GM21447 (cell line): ENCODE measurements at regions not wholly inside any gene's neighbourhood (a gene's known extent, or its start where the extent isn't known, plus 50 kb on each side); places are given as distances from the start of the nearest gene placed in this dataset.

Experiments
- ATAC-seq: cut with Tn5 transposase; IDR thresholded peaks from one replicate; pipeline ENCODE4 v1.9.1; 2021; ENCODE audit not compliant: unreplicated experiment

DNA sequence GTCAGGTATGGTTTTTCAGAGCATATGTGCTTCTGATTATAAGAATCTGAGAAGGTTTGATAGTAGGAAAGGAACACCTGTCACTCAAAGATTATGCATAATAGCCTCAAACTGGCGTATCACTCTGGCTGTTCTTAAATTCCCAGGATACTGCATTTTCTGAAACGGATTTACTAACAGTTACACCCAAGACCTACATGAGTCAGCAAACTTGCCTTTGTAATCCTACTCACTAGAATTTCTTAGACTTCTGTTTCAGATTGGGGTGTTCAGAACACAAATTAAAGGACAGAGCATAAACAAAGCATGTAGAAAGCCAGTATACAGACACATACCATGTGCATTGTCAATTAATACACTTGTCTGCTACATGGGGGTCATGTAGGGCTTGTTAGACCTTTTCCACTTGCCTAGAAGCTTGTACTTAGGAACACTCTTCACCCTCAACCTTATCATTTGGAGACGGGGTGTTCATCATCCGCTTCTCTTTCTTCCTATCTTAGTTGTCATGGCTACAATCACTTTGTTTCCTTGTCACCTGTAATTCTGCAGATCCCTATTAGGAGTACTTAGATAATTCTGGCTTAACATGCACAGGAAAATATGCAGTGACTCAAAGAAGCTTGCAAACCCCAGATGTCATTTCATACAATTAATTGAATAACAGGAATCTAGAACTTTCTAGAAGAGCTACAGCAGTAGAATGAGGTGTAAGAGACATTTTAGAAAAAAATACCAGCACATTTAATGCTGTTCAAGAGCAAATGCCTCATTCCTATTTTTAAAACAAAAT is 593.0 kb upstream of the TENM3 start:
- ATAC-seq: no peak

DNA sequence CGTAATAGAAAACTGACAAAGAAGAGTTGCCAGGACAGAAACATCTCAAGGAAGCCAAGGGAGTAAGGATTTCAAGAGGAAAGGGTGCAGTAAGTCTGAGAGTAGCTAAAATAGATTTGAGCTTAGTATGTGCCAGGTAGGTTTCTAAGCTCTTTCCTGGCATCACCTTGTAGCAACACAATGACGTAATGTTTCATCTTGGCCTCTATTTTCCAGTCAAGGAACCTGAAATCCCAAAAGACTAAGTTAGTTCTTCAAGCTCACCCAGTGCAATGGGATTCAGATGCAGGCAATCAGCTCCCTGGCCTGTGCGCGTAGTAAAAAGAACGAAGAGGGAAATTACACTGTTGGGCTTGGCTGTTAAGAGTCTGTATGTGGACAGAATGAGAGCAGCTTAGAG is 586.5 kb upstream of the TENM3 start:
- no peak for ATAC-seq

DNA sequence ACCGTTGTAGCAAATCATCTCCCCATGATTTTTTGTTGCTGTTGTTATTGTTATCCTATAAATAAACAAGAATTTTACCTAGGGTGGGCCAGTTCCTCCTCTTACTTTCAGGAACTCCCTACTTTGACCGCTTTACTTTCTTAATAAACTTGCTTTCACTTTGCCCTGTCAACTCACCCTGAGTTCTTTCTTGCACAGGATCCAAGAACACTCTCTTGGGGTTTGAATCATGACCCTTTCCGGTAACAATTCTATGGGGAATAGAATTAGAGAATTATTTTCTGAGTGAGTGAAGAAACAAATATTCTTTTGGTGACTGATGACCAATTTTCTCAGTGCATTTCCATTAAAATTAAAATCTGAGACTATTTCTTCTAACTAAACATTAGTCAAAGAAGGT is 584.0 kb upstream of the TENM3 start:
- no peak for ATAC-seq

DNA sequence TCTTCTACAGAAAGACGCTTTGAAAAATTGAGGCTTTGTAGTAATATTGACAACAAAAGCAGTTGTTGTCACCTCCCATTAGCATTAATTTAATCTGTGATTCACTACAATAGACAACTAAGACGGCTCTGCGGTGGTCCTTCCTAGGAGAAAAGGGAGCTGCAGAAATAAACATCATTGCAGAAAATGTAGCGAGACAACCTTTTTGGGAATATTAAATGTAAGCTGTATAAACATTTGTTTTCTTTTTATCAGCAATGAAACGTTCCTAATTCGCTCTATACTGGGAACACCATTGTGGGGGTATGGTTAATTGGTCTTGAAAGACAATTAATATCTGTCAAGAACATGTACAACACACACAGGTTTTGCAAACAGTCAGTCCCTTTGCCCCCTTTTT is 583.3 kb upstream of the TENM3 start:
- no peak for ATAC-seq

DNA sequence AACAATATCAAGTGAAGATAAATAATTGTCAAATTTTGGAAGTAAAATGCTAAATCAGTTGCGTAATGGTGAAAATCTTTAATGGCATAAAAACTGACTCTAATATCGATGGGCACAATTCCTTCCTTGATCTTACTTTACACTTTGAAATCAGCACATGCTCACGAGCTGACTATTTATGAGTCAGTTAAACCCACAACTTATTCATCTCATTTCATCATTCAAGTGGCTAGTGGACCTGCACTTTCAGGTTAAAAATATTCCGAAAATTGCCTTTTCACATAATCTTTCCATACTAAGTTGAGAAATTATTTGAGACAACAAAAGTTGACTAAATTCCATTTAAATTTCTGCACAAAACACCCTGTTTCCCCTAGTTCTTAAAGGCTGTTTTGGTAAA is 582.1 kb upstream of the TENM3 start:
- no peak for ATAC-seq

DNA sequence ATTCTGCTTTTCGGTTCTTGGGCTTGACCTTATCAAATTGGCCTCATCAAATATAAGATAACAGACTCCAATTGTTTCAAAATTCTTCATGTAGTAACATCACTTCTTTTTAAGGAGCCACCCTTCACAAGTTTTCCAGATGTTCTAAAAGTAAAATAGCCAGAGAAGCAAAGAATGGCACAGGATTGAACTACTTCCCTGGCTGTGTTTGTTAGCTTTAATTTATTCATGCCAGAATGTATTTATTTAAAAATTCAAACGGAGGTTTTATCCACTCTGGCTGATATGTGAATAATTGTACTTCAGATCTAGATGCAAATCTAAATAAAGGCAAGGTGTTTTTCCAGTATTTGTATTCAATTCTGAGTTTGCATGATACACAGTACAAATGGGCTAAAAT is 581.3 kb upstream of the TENM3 start:
- no peak for ATAC-seq

DNA sequence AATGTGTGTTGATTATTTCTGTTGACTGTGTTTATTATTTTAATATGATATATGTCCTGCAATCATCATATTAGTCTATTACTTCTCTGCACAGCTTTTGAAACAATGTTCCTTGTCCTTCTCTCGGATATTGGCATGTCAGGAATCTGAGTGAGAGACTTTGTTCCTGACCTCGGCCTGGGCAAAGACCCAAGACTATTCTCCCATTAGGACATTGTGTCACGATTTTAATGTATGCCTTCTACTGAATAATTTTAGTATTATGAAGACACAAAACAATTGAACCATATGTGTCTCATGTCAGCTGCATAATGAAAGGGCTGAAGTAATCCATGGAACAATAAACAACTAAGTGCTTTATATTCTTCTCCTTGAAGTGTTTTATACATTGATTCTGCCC is 580.8 kb upstream of the TENM3 start:
- ATAC-seq: no peak

DNA sequence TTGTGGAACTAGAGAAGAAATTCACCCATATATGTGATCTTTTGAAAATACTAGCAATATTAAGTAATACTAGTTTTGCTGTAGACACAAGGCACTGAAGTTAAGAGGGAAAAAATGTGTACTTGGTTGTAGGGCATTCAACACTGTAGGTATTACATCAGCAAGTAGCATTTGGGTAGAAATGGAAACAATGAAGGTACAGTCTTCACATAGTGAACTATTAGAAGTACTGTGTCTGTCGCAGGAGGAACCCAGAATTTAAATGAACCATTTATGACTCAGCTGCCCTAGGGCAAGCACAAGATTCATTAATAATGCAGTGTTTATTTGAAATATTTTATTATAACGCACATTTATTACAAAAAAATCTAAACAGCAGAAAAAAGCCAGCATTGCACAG is 572.7 kb upstream of the TENM3 start:
- ATAC-seq: no peak

DNA sequence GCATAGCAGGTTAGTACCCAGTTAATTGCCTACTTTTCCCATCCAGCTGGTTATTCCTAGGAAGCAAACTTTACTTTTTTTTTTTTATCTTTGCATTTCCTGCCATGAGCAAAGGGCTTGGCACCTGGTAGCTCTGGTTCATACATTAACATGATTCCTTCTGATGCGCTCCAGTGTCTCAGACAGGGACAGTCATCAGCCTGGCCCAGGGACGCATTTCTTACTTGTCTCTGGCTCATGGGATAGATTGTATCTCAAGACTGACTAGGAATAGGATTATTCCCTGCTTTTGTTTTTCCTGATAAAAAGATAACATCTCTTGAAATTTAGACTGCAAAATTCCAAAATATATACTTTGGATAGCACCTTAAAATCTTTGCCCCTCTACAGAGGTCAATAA is 571.5 kb upstream of the TENM3 start:
- ATAC-seq: no peak

DNA sequence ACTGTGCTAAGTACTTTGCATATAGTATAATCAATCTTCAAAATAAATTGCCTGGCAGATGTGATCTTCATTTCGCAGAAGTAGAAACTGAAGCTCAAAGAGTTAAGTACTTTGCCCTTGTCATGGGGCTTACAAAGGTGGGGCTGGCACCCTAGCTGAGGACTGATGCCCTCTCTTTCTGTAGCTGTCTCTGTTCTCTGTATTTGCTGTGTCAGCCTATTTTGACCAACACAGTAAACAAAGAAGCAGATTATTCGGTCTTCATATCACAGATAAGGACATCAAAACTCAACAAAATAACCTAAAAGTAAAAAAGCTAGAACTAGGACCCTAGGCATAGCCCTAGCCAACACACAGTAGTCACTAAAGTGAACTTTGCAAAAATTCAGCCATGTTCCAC is 570.5 kb upstream of the TENM3 start:
- ATAC-seq: no peak

DNA sequence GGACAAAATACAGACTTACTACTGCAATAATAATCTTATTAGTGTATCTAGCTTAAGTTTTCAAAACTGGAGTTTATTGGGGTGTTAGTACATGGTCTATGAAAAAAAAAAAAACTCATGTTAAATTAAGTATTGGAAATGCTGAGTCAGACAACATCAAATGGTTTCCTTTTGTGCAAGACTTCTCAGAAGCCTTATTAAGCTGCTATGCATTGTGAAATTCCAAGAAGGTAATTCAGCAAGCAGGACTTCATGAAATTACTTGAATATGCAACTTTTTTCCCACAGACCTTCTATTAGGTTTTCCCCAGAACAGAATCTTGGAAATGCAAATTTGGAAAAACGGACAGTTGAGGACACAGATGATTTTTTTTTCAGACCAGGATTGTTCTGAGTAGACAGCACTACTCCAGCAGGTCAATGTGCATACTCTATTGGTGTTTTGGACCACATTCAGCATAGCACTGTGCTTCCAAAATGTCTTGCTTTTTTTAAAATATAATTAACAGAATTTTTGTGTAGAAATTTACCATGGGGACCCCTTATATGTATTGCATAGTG is 568.8 kb upstream of the TENM3 start:
- no peak for ATAC-seq

DNA sequence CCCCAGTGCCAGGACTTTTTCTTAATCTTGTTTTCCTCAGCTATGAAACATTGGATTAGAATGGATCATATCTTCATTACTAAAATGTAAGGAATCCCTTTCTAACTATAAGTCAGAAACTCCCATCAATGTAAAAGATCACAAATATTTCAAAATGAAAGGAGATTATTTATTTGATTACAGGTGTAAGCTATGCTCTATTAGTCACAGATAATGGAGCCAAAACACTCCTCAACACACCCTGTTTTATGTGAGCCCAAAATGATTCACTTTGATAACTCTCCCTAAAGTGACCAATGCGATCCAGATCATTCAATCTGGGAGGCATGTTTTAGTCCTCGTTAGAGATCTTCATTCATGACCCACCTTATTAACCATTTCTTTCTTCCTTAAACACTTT is 566.7 kb upstream of the TENM3 start:
- no peak for ATAC-seq

DNA sequence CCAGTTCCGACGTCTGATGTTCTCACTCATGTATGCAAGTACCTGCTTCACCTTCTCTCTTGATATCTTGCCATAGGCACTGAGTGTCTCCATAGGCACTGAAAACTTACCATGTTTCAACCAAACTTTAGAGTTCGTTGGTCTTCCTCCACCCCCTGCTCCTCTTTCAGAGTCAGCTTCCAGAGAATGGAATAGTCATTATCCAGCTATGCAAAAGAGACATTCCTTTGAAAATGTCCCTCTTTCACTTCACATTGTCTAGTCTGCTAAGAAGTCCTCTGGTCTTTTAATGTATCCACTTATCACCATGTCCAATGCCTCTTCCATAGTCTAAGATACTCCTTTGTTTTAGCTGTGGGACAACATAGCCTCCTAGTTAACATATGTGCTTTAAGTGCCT is 566.0 kb upstream of the TENM3 start:
- ATAC-seq: no peak

DNA sequence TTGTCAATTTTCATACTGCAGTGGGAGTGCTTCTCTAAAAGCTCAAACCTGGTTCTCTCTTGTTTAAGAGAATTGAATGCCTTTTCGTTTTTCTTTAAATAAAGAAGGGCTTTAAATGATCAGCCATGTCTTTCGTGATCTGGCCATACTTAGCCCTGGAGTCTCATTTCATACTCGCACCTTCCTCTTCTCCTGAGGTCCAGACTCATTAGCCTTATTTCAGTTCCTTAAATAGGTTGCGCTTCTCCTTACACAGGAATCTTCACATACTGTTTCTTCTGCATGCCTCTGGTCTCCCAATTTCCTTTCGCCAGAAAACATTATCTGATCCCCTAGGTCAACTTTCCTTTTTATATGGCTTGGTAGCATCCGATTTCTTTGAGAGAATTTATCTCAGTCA is 565.6 kb upstream of the TENM3 start:
- no peak for ATAC-seq

DNA sequence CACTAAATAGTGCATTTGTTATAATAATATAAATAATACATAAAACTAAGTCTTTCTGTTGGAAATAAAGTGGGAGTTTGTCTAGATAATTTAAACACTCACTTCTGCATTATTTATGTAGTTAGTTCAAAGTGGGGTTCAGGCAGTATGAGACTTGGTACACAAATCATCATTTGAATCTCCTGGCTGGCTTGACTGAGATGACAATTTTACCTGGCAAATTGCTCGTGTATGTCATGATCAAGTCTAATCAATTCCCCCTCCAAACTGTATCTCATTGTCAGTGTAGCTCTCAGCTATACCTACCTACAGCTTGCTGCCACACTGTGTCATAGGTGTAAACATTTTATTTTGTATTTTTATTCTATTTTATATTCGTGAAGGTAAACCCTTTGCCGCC is 563.4 kb upstream of the TENM3 start:
- no peak for ATAC-seq

DNA sequence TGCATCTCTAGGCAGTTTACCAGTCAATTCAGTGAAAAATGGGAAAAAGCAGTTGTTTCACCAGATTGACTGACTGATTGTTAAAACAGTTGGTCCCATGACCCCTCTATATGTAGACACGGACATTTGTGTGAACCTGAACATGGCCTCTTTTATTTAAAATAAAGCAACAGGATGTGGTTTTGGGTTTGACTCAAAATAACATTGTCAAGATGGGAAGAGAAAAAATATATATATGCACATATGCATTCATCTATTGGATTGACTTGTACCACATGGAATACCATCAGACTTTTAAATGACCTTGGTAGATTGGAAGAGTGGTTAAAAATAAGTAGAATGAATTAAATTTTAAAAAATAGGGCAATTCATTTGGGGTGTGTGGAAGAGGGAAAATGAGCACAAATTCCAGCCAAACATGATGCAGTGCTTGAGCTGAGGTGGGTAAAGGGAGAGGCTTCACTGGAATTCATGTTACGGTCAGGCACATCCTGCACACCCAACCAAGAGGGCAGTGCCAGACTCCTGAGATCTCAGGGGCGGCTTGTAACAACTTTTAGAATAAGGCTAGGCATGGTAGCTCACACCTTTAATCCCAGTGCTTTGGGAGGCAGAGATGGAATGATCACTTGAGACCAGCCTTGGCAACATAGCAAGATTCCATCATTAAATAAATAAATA is 560.7 kb upstream of the TENM3 start:
- no peak for ATAC-seq

DNA sequence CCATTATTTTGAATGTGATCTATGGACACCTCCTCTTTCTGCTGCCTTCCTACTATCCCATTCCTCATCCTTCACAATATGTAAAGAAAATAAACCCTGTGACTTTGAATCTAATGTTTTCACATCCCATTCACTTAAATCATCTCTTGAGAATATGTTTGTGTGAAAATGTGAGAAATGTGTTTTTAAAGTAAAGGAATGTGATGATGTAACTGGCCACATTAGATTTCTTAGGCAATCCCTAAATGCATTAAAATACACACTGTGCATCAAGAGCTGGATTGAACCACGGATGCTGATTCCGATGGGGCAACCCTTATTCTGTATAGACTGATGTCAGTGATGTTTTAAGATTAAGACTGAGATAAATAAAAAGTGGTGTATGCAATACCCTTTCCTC is 558.9 kb upstream of the TENM3 start:
- no peak for ATAC-seq

DNA sequence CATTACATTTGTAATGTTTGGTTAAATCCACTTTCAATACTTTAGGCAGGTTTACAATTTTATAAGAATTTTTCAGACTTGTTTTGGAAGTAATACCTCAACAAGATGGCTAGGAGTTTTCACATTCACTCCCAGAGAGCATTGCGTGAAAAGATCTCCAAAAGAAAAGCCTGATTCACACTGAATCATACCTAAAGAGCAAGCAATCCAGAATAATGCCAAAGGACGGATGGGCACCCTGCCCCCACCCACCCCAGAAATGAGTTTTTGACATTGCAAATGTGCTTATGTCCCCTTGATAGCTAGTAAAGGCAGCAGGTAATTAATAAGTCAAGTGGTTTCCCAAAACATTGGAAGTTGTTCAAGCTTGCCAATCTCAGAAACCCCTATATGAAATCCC is 557.7 kb upstream of the TENM3 start:
- ATAC-seq: no peak

DNA sequence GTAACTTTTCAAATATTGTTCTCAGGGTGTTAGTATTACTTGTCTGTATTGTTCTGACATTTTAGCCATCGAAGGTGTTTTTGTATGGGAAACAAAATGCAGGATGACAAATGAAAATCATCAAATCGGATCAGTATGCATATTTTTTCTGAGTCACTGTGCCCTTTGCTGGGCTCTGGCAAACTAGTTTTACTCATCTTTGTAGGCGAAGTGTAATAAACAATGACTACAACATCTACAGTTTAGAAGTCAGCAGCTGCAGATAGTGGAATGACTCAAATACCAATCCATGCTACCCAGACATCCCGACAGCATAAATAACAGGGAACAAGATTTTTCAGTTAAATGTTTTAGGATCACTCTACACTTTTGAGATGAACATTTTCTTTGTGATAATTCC is 557.3 kb upstream of the TENM3 start:
- ATAC-seq: no peak

DNA sequence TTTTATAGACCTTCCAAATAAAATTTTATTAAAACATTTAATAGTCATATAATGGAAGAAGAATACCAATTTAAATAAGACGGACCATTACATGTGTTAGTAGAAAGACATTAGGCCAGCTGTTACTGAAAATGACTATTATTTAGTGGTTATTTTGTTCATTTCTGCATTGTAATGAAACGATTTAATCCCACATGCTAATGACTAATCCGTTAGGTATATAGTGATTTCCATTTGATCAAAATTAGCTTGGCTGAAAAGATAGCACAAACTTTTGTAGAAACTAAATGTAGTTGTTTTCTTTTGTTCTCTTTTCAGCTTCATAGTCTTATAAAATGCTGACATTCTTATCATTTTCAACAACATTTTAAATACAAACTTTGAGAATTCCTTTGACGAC is 556.1 kb upstream of the TENM3 start:
- ATAC-seq: no peak

DNA sequence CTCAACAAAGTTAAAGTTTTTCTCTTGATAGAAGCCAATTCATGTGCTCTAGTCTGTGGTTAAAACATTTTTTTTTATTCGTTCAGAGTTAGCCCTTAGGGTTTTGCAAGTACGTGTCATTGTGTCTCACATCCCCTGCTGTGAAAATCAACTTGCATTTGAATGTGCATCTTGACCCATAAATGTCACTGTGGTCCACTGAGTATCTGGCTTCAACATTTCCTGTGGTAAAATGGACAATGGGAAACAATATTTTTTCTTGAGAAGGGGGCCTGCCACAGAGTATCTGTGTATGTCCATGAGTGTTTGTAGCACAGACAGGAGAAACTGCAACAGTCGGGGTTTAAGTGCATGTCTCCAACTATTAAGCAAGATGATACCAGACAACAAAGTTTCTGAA is 554.8 kb upstream of the TENM3 start:
- no peak for ATAC-seq

DNA sequence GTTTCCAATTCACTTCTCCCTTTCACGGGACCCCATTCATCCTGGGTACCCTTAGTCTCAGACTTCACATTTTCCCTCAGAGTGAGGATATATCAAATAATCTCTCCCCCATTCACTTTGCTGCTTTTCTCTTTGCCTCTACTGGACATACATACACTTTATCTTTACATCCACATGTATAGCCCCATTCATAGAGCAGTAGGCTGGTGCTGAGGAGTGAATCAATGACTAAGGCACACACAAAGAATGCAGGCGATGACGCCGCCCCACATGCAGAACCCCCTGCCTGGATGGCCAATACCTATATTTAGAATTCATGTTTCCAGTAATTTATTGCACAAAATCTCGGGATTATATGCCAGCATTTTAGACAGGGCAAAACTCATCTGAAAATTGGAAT is 554.3 kb upstream of the TENM3 start:
- ATAC-seq: no peak

DNA sequence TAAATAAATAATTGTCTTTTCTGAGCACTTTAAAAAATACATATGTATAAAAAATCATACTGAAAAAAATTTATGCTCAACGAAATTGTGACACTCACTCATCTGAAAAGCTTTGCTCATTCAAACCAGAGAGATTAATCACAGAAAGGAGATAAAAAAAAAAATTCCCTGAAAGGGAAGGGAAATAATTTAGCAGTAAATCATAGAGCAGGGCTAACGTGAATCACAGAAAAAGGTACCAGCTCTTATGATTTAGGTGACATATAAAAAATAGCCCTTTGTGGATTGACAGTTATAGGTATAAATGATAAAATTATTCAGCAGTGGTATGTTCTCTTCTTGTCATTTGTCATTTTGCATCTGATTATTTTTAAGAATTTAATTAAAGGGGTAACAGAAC is 552.7 kb upstream of the TENM3 start:
- ATAC-seq: no peak
